Esophagus muscularis mucosa (tissue), 4 donors: ENCODE measurements at regions not wholly inside any gene's neighbourhood (a gene's known extent, or its start where the extent isn't known, plus 50 kb on each side); places are given as distances from the start of the nearest gene placed in this dataset.
A peak's percentile ranks its signal among the peaks of the same experiment; 100 is the strongest.
"Not testable (repeated sequence)": the region's sequence is repeated elsewhere in the genome, so short reads cannot be mapped to it uniquely, and the experiment has no call there.

Source experiments
- DNase-seq: peaks from one replicate; pipeline ENCODE4 v3.0.0-alpha.2; 2017; ENCODE audit errors: extremely low spot score
- H3K27ac ChIP-seq, 4 donors: fragments of 200-600 bp; sonication (generic); replicated peaks in 1 of 4; 1 replicate in 3 of 4; 2 replicates in 1 of 4; pipeline ENCODE4 v1.5.1; 2016 to 2019; ENCODE audit warnings: mild to moderate bottlenecking in 1 of 4
- H3K27me3 ChIP-seq, 4 donors: fragments of 200-600 bp; sonication (generic); one replicate each; pipeline versions ENCODE4 v1.5.1 to v1.6.0; 2016 to 2019
- H3K36me3 ChIP-seq, 4 donors: fragments of 200-600 bp; sonication (generic); one replicate each; pipeline ENCODE4 v1.5.1; 2016 to 2019
- H3K4me1 ChIP-seq, 4 donors: fragments of 200-600 bp; sonication (generic); one replicate each; pipeline ENCODE4 v1.5.1; 2016 to 2019
- H3K4me3 ChIP-seq, 4 donors: fragments of 200-600 bp; sonication (generic); 1 replicate in 2 of 4; 2 replicates in 2 of 4; pipeline ENCODE4 v1.5.1; 2016 to 2019; ENCODE audit warnings: mild to moderate bottlenecking in 4 of 4, moderate library complexity in 1 of 4
- H3K9me3 ChIP-seq, 4 donors: fragments of 200-600 bp; sonication (generic); 1 replicate in 3 of 4; 2 replicates in 1 of 4; pipeline ENCODE4 v1.5.1; 2016 to 2019
- CTCF ChIP-seq, 3 experiments: fragments of 200-600 bp in 2 of 3; fragments of 450-650 bp in 1 of 3; sonication (generic) in 2 of 3; IDR thresholded peaks; one replicate each; pipeline ENCODE4 v1.5.1; 2017 to 2019; ENCODE audit warnings: antibody characterized with exemption in 3 of 3, mild to moderate bottlenecking in 2 of 3, moderate library complexity in 1 of 3
- WGBS: methylation state at CpG from one replicate; pipeline ENCODE4 v1.1.5; 2018; 5-methylcytosine and 5-hydroxymethylcytosine counted together
- intact Hi-C: fragments of 100-400 bp; cut with DNase I; formaldehyde crosslinking; loops from one replicate; pipeline ENCODE4 v1.15.1; 2023

- H3K4me3 ChIP-seq, H3K9me3 ChIP-seq, H3K4me1 ChIP-seq, H3K27me3 ChIP-seq, H3K36me3 ChIP-seq, intact Hi-C loops, H3K27ac ChIP-seq, DNase-seq: not testable (repeated sequence)
- WGBS = 20% methylated on average over 1 of the region's 4 CpGs
Observed at GRCh38 chr1:206380163-206380790, 90.0 kb upstream of the IKBKE start.

GRCh38 chr1:206380791-206381610 is 89.3 kb upstream of the IKBKE start:
- H3K36me3 ChIP-seq, intact Hi-C loops, DNase-seq, H3K4me3 ChIP-seq, H3K9me3 ChIP-seq, H3K4me1 ChIP-seq, H3K27me3 ChIP-seq: not testable (repeated sequence)
- WGBS = 38% methylated on average over 1 of the region's 7 CpGs
- H3K27ac ChIP-seq = peak overlapping the region in 2 of 4 donors; percentile 52 to 55

- intact Hi-C loops, H3K4me3 ChIP-seq, H3K9me3 ChIP-seq, H3K27ac ChIP-seq, H3K36me3 ChIP-seq, H3K4me1 ChIP-seq, DNase-seq, H3K27me3 ChIP-seq: not testable (repeated sequence)
- WGBS = 67% methylated on average over 4 of the region's 11 CpGs
- peak in 1 of 3 experiments; percentile 11 for TF ChIP-seq CTCF (IDR thresholded peaks at IDR 0.05)
Observed at GRCh38 chr1:206384029-206384807, 86.1 kb upstream of the IKBKE start.

- H3K4me3 ChIP-seq, intact Hi-C loops, H3K9me3 ChIP-seq, H3K27ac ChIP-seq, H3K36me3 ChIP-seq, DNase-seq, H3K4me1 ChIP-seq, H3K27me3 ChIP-seq: not testable (repeated sequence)
- WGBS = 56% methylated on average over 1 of the region's 1 CpG
Observed at GRCh38 chr1:206384891-206385290, 85.4 kb upstream of the IKBKE start.

GRCh38 chr1:206387631-206388030 is 82.6 kb upstream of the IKBKE start:
- H3K27me3 ChIP-seq, H3K9me3 ChIP-seq, H3K36me3 ChIP-seq, H3K4me3 ChIP-seq, H3K27ac ChIP-seq, DNase-seq, H3K4me1 ChIP-seq, intact Hi-C loops: not testable (repeated sequence)
- no CpG with 5 or more reads among the region's 5 CpGs for WGBS

- H3K9me3 ChIP-seq, H3K4me3 ChIP-seq, H3K27ac ChIP-seq, H3K27me3 ChIP-seq, H3K4me1 ChIP-seq, DNase-seq, intact Hi-C loops, H3K36me3 ChIP-seq: not testable (repeated sequence)
- WGBS = 86% methylated on average over 1 of the region's 2 CpGs
Observed at GRCh38 chr1:206391903-206392302, 78.4 kb upstream of the IKBKE start.

GRCh38 chr1:206397501-206397900 is 72.8 kb upstream of the IKBKE start:
- H3K9me3 ChIP-seq, H3K27me3 ChIP-seq, H3K27ac ChIP-seq, H3K36me3 ChIP-seq, H3K4me3 ChIP-seq, intact Hi-C loops, H3K4me1 ChIP-seq, DNase-seq: not testable (repeated sequence)
- 56% methylated on average over 3 of the region's 6 CpGs for WGBS

GRCh38 chr1:206398261-206398660 is 72.0 kb upstream of the IKBKE start:
- DNase-seq, H3K4me1 ChIP-seq, H3K27ac ChIP-seq, intact Hi-C loops, H3K9me3 ChIP-seq, H3K4me3 ChIP-seq, H3K27me3 ChIP-seq, H3K36me3 ChIP-seq: not testable (repeated sequence)
- 83% methylated on average over 2 of the region's 3 CpGs for WGBS

- peak overlapping the region in 1 of 4 donors; percentile 46 for H3K27ac ChIP-seq
Observed at GRCh38 chr1:206403612-206404307, 66.5 kb upstream of the IKBKE start.

GRCh38 chr1:206404309-206405027 is 65.8 kb upstream of the IKBKE start:
- H3K36me3 ChIP-seq, DNase-seq, H3K9me3 ChIP-seq, intact Hi-C loops, H3K27me3 ChIP-seq, H3K4me3 ChIP-seq, H3K4me1 ChIP-seq: not testable (repeated sequence)
- 80% methylated on average over 3 of the region's 8 CpGs for WGBS
- H3K27ac ChIP-seq = peak overlapping the region in 1 of 4 donors; percentile 46

More at GRCh38 chr1:206403612-206404307, 66.5 kb upstream of the IKBKE start:
- H3K27me3 ChIP-seq, DNase-seq, H3K4me3 ChIP-seq, H3K9me3 ChIP-seq, H3K4me1 ChIP-seq, H3K36me3 ChIP-seq, intact Hi-C loops: not testable (repeated sequence)
- no CpG with 5 or more reads among the region's 5 CpGs for WGBS
